ENCODE measurements at regions not wholly inside any gene's neighbourhood (a gene's known extent, or its start where the extent isn't known, plus 50 kb on each side); places are given as distances from the start of the nearest gene placed in this dataset.

GRCh38 chr1:209354840-209355165 lies 228.7 kb upstream of the CAMK1G start:
- no peak for DNase-seq (ENCODE audit: insufficient read length, low spot score)
- FAIRE-seq: no peak
- no peak for TF ChIP-seq POLR2AphosphoS5 (IDR thresholded peaks at IDR 0.05; ENCODE audit: low read depth, low read length)
- TF ChIP-seq SPI1 (IDR thresholded peaks at IDR 0.05; ENCODE audit: low read depth, low read length): no peak
- no peak for TF ChIP-seq PAX5 (IDR thresholded peaks at IDR 0.05; ENCODE audit: insufficient read depth, low read length, severe bottlenecking)
- TF ChIP-seq TAF1 (IDR thresholded peaks at IDR 0.05; ENCODE audit: low read depth, low read length): no peak
- no peak for TF ChIP-seq POLR2A (IDR thresholded peaks at IDR 0.05; ENCODE audit: low read depth, low read length)
- TF ChIP-seq POU2F2 (IDR thresholded peaks at IDR 0.05; ENCODE audit: low read depth, low read length): no peak

GRCh38 chr1:209355415-209355814 lies 228.1 kb upstream of the CAMK1G start:
- no peak for DNase-seq (ENCODE audit: insufficient read length, low spot score)
- TF ChIP-seq POLR2A (IDR thresholded peaks at IDR 0.05; ENCODE audit: low read depth, low read length): no peak
- no peak for TF ChIP-seq POU2F2 (IDR thresholded peaks at IDR 0.05; ENCODE audit: low read depth, low read length)
- TF ChIP-seq TAF1 (IDR thresholded peaks at IDR 0.05; ENCODE audit: low read depth, low read length): no peak
- no peak for TF ChIP-seq SPI1 (IDR thresholded peaks at IDR 0.05; ENCODE audit: low read depth, low read length)
- no peak for TF ChIP-seq POLR2AphosphoS5 (IDR thresholded peaks at IDR 0.05; ENCODE audit: low read depth, low read length)
- no peak for TF ChIP-seq PAX5 (IDR thresholded peaks at IDR 0.05; ENCODE audit: insufficient read depth, low read length, severe bottlenecking)
- FAIRE-seq: no peak

GRCh38 chr1:209356976-209357377 lies 226.5 kb upstream of the CAMK1G start:
- FAIRE-seq (no peak), DNase-seq (ENCODE audit: insufficient read length, low spot score) (no peak)
- TF ChIP-seq POLR2AphosphoS5 (IDR thresholded peaks at IDR 0.05; ENCODE audit: low read depth, low read length): no peak

GRCh38 chr1:209363112-209363511 lies 220.4 kb upstream of the CAMK1G start:
- no peak for TF ChIP-seq PAX5 (IDR thresholded peaks at IDR 0.05; ENCODE audit: insufficient read depth, low read length, severe bottlenecking)
- TF ChIP-seq POU2F2 (IDR thresholded peaks at IDR 0.05; ENCODE audit: low read depth, low read length): no peak
- no peak for TF ChIP-seq POLR2AphosphoS5 (IDR thresholded peaks at IDR 0.05; ENCODE audit: low read depth, low read length)
- TF ChIP-seq POLR2A (IDR thresholded peaks at IDR 0.05; ENCODE audit: low read depth, low read length): no peak
- no peak for TF ChIP-seq SPI1 (IDR thresholded peaks at IDR 0.05; ENCODE audit: low read depth, low read length)
- TF ChIP-seq TAF1 (IDR thresholded peaks at IDR 0.05; ENCODE audit: low read depth, low read length): no peak
- DNase-seq (ENCODE audit: insufficient read length, low spot score) (no peak), FAIRE-seq (no peak)

GRCh38 chr1:209364716-209365115 lies 218.8 kb upstream of the CAMK1G start:
- TF ChIP-seq POLR2AphosphoS5 (IDR thresholded peaks at IDR 0.05; ENCODE audit: low read depth, low read length) (no peak), POLR2A (IDR thresholded peaks at IDR 0.05; ENCODE audit: low read depth, low read length) (no peak), POU2F2 (IDR thresholded peaks at IDR 0.05; ENCODE audit: low read depth, low read length) (no peak), TAF1 (IDR thresholded peaks at IDR 0.05; ENCODE audit: low read depth, low read length) (no peak), PAX5 (IDR thresholded peaks at IDR 0.05; ENCODE audit: insufficient read depth, low read length, severe bottlenecking) (no peak), SPI1 (IDR thresholded peaks at IDR 0.05; ENCODE audit: low read depth, low read length) (no peak)
- FAIRE-seq (no peak), DNase-seq (ENCODE audit: insufficient read length, low spot score) (no peak)

GRCh38 chr1:209367061-209367772 lies 216.3 kb upstream of the CAMK1G start:
- DNase-seq (ENCODE audit: insufficient read length, low spot score) (no peak), FAIRE-seq (no peak)
- TF ChIP-seq POLR2AphosphoS5 (IDR thresholded peaks at IDR 0.05; ENCODE audit: low read depth, low read length): no peak
- no peak for TF ChIP-seq POU2F2 (IDR thresholded peaks at IDR 0.05; ENCODE audit: low read depth, low read length)
- TF ChIP-seq POLR2A (IDR thresholded peaks at IDR 0.05; ENCODE audit: low read depth, low read length): no peak
- TF ChIP-seq PAX5 (IDR thresholded peaks at IDR 0.05; ENCODE audit: insufficient read depth, low read length, severe bottlenecking): no peak
- TF ChIP-seq TAF1 (IDR thresholded peaks at IDR 0.05; ENCODE audit: low read depth, low read length): no peak
- TF ChIP-seq SPI1 (IDR thresholded peaks at IDR 0.05; ENCODE audit: low read depth, low read length): no peak

GRCh38 chr1:209368864-209369598 lies 214.5 kb upstream of the CAMK1G start:
- DNase-seq (ENCODE audit: insufficient read length, low spot score) (no peak), FAIRE-seq (no peak)
- TF ChIP-seq POU2F2 (IDR thresholded peaks at IDR 0.05; ENCODE audit: low read depth, low read length) (no peak), TAF1 (IDR thresholded peaks at IDR 0.05; ENCODE audit: low read depth, low read length) (no peak), POLR2AphosphoS5 (IDR thresholded peaks at IDR 0.05; ENCODE audit: low read depth, low read length) (no peak), SPI1 (IDR thresholded peaks at IDR 0.05; ENCODE audit: low read depth, low read length) (no peak), PAX5 (IDR thresholded peaks at IDR 0.05; ENCODE audit: insufficient read depth, low read length, severe bottlenecking) (no peak), POLR2A (IDR thresholded peaks at IDR 0.05; ENCODE audit: low read depth, low read length) (no peak)

- TF ChIP-seq PAX5 (IDR thresholded peaks at IDR 0.05; ENCODE audit: insufficient read depth, low read length, severe bottlenecking) (no peak), TAF1 (IDR thresholded peaks at IDR 0.05; ENCODE audit: low read depth, low read length) (no peak), POLR2AphosphoS5 (IDR thresholded peaks at IDR 0.05; ENCODE audit: low read depth, low read length) (no peak), SPI1 (IDR thresholded peaks at IDR 0.05; ENCODE audit: low read depth, low read length) (no peak), POLR2A (IDR thresholded peaks at IDR 0.05; ENCODE audit: low read depth, low read length) (no peak), POU2F2 (IDR thresholded peaks at IDR 0.05; ENCODE audit: low read depth, low read length) (no peak)
- FAIRE-seq: no peak
- no peak for DNase-seq (ENCODE audit: insufficient read length, low spot score)
Measured at GRCh38 chr1:209370241-209370995, 213.1 kb upstream of the CAMK1G start.

- FAIRE-seq (no peak), DNase-seq (ENCODE audit: insufficient read length, low spot score) (no peak)
- TF ChIP-seq SPI1 (IDR thresholded peaks at IDR 0.05; ENCODE audit: low read depth, low read length): no peak
- TF ChIP-seq PAX5 (IDR thresholded peaks at IDR 0.05; ENCODE audit: insufficient read depth, low read length, severe bottlenecking): no peak
- no peak for TF ChIP-seq TAF1 (IDR thresholded peaks at IDR 0.05; ENCODE audit: low read depth, low read length)
- TF ChIP-seq POLR2A (IDR thresholded peaks at IDR 0.05; ENCODE audit: low read depth, low read length): no peak
- no peak for TF ChIP-seq POU2F2 (IDR thresholded peaks at IDR 0.05; ENCODE audit: low read depth, low read length)
- TF ChIP-seq POLR2AphosphoS5 (IDR thresholded peaks at IDR 0.05; ENCODE audit: low read depth, low read length): no peak
Measured at GRCh38 chr1:209375097-209375496, 208.4 kb upstream of the CAMK1G start.

Measured in GM12891 (cell line).